Glomerular endothelial cell (primary cell): ENCODE measurements at regions not wholly inside any gene's neighbourhood (a gene's known extent, or its start where the extent isn't known, plus 50 kb on each side); places are given as distances from the start of the nearest gene placed in this dataset.

Experiments
- DNase-seq: peaks from one replicate; pipeline ENCODE4 v3.0.0-alpha.2; 2011; ENCODE audit warnings: low read depth, low spot score; ENCODE audit errors: extremely low read depth

DNA sequence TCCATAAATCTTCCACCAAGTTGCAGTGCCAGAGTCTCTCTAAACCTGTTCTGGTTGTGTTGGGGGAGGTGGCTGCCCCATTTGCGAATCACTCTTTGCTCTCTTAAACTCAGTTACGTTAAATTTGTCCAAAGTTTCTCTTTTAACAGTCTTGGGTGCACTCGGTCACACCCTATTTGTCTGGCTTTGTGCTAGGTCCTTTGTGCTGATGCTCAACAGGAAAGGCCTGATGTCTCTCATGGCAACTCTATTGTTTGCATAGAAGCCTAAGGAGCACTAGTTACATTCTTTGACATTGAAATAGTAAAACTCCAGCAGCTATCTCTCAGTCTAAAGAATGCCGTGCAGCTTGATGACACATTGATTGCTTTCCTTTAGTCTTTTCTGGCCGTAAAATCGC, 105.1 kb downstream of the TRMT11 start:
- no peak for DNase-seq

- no peak for DNase-seq
These were observed 106.8 kb downstream of the TRMT11 start for GRCh38 chr6:126093108-126093507.

GRCh38 chr6:126094411-126094810, 108.1 kb downstream of the TRMT11 start:
- no peak for DNase-seq

GRCh38 chr6:126100386-126100785, 114.0 kb downstream of the TRMT11 start:
- DNase-seq, result no peak

DNA sequence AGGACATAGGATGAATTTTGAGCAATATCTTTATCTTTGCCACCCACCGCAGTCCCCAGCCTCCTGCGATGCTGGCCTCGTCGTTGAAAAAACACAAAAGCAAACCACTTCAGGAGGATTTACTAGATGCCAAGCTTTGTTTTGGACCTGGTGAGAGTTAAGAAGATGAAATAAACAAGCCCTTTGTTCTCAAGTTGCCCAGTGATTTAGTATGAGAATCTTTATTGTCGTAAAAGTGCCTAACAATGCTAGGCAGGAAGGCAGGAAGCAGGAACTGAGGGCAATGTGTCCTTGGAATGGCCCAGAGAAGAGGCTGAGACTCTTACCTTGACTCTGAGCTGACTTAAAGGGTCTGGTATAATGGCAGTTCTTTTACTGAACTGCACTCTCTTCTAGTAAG, 116.0 kb downstream of the TRMT11 start:
- no peak for DNase-seq

DNA sequence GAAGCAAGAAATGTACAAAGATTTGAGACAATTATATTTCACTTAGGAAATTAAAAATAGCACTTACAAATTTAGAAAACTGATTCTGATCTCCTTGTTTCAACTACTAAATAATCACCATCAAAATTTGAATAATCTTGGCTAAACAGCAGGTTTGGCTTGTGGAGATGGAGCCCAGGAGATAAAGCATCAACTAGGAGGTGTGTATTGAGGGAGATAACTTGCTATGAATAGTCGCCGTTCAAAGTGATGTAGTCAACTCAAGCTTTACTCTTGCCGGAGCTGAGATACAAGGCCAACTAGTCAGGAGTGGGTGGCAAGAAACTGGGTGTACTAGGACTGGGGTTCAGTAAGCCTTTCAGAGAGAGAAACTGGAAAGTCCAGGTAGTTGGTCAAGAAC, 117.7 kb downstream of the TRMT11 start:
- DNase-seq, result no peak

DNA sequence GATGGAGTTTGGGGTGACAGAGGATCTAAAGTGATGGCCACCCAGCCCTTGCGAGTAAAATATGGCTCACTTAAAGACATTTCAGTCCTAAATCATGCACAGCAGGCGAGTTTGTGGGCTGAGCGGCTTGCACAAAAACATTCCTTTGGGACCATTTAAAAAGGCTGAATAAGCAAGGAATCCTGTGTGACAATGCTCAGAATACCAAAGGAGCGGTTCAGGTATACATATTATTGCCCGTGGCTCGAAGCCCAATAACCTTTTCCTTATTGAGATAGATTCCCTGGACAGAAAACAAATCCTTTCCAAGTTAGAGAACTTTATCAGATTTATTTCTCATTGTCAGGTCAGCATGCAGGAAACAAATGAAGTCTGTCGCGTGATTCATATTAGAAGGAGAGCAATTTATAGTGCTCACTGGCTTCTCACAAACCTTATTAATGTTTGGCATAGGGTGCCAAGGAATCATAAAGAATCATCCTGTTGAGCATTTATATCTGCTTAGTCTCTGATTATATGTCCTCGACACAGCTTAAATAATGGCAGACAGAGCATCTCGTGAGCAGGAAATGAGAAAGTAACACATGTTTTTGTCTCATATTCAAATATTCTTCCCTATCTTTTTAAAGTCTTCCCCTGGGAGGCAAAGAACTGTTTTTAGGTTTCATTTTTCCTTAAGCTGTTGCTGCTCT, 121.3 kb downstream of the TRMT11 start:
- DNase-seq, result no peak

GRCh38 chr6:126110512-126111270, 124.4 kb downstream of the TRMT11 start:
- no peak for DNase-seq

DNA sequence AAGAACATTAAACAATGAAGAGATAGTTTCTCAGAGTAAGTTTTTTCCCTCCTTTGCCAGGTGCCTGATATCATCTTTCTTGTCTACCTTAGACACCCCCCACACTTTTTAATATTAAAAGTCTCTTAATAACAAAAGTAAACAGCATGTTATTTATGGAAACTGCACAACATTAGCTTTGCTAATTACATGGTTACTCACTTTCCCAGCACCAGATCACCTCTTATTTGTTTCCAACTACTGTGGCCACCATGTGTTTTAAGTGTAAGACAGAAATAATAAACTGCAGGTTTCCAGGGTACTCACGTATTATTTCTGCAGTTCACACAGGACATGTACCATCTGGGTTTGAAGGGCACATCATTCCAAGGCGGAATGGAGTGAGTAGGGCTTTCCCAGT, 125.0 kb downstream of the TRMT11 start:
- no peak for DNase-seq

DNA sequence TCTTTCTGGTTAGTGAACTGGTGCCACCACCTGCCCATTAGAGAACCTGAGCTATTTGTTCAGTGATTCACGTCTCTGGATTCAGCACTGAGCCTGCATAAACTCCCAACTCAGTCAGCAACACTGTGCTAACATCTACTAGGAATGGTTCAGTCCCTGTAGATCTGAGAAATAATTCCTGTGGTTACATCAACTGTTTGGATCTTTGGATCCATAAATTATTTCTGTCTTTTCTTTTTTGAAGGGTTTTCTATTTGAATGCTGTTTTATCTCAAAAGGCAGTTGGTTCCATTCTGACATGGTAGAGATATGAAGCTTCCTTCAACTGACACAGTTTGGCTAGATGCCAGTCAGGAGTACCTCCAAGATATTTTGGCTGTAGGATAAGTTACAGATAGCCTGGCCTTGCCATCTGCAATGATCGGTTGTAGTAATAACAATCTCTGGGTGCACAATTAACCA, 125.9 kb downstream of the TRMT11 start:
- no peak for DNase-seq

GRCh38 chr6:126113261-126113660, 126.9 kb downstream of the TRMT11 start:
- no peak for DNase-seq

DNA sequence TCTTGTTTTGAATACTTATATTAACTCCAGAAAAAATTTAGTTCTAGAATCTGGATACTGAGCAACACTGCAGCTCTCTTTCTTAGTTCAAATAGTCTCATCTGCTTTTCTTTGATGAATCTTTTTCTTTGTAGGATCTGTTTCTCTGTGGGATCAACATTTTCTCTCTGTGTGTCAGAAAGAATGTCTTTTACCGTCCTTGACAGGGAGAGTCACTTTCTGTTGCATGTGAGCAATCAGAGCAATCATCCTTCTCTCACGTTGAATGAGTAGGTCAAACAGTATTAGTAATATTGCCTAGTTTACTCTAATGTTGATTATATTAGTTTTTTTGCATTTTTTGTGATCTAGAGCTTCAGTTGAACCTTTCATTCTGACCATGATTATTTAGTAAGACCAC, 130.9 kb downstream of the TRMT11 start:
- no peak for DNase-seq

- no peak for DNase-seq
These were observed 131.9 kb downstream of the TRMT11 start for GRCh38 chr6:126118058-126118755.

DNA sequence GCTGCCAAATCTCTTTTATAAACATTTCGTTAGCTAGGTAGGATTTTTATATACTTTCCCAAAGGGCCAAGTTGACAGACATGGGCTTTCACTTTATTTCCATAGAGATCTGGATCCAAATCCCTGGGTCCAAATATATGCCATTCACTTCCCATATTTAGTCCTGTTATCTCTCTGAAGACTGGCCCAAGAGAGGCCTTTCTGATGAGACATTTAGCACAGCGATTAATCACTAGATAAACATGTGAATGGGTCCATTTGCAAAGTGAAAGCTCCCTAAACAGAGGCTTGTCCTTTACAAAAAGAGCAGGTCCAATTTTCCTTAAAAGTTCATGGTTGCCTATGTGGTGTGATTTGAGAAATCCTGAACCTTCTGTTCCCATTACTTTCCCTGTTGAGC, 132.6 kb downstream of the TRMT11 start:
- no peak for DNase-seq

GRCh38 chr6:126123226-126123625, 136.9 kb downstream of the TRMT11 start:
- DNase-seq, result no peak

DNA sequence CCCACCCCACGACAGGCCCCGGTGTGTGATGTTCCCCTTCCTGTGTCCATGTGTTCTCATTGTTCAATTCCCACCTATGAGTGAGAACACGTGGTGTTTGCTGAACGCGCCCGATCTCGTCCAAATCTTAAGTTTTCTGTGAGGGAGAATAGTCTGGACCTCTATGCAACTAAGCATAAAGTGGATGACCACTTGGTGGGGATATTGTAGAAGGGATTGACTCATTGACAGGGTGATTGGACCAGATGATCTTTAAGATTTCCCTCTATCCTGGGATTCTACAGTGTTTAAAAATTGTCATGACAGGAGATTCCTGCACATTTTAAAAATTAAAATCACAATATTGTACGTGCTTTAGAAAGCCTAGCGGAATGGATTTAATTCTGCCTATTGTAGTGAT, 141.3 kb downstream of the TRMT11 start:
- DNase-seq, result no peak

DNA sequence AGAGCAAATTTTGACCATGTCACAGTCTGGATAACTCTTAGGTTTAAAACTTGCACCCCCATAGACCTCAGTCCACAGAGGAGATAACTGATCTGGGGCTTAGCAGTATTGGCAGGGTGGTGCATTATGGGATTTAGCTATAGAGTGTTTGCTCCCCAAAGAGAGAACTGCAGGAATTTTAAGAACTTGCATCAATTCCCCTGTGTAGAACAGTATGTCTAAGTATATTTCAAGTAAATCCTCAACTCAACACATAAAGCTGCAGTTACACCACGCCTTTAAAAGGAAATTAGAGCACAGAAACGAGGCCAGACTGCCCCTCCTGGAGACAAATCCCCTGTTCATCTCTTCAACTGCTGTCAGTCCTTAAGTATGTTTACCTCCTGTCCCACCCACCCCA, 144.9 kb downstream of the TRMT11 start:
- DNase-seq, result no peak

- DNase-seq, result no peak
These were observed 147.6 kb downstream of the TRMT11 start for GRCh38 chr6:126133984-126134383.

DNA sequence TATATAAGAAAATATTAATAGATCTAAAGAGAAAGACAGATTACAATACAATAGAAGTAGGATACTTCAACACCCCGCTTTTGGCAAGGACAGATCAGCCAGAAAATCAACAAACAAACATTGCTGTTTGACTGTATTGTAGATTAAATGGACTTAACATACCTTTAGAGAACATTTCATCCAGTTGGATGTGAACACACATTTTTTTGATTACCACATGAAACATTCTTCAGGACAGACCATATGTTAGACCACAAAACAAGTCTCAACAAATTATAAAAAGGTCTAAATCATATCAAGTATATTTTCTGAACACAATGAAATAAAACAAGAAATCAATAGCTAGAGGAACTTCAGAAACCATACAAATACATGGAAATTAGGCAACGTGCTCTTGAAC, 148.2 kb downstream of the TRMT11 start:
- DNase-seq, result no peak

DNA sequence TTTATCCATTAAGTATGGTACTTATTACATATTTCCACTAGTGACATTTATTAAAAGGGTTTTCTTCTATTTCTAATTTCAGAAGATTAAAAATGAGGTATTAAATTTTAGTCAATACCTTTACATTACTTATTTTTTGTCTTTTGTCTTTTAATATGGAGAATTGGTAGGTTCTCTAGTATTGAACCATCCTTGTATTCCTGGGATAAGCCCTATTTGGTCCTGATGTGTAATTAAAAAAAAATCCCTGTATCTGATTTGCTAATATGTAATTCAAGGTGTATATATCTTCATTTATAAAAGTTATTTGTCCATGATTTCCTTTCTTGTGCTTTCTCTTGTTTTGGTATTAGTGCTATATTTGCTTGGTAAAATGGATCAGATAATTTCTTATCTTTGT, 153.7 kb downstream of the TRMT11 start:
- no peak for DNase-seq

DNA sequence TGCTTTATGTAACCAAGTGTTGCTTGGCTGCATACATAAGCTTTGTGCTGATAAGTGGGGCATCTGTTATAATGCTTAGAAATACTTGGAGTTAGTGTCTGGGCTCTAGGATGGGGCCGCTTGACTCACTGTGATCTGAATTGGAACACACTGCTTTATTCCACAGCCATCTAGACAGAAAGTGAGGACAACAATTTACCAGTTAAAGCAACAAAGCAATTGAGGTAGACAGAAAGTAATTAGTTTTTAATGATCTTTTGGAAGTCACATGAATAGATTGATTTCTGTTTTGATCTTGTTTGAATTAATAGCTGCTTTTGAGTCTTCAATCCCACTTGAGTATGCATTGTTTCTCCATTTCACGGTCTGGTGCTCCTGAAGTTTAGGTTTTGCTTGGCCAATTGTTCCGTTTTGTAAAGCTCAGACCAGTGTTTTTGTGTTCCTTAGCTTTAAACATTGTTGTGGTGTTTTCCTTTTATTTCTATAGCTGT, 157.5 kb downstream of the TRMT11 start:
- no peak for DNase-seq

GRCh38 chr6:126145351-126145750, 159.0 kb downstream of the TRMT11 start:
- no peak for DNase-seq
